DOHH2 (cell line): ENCODE measurements at regions not wholly inside any gene's neighbourhood (a gene's known extent, or its start where the extent isn't known, plus 50 kb on each side); places are given as distances from the start of the nearest gene placed in this dataset.

Experiments used
- H3F3A ChIP-seq: fragments of 200-600 bp; sonication (generic), shearing (Covaris generic); 2 replicates; pipeline ENCODE4 v1.6.0; 2016; ENCODE audit warnings: antibody characterized with exemption, mild to moderate bottlenecking; ENCODE audit not compliant: control insufficient read depth, insufficient read depth
- H3K27ac ChIP-seq: fragments of 200-600 bp; sonication (generic); 2 replicates; pipeline ENCODE4 v1.5.1; 2014; ENCODE audit warnings: low read depth, mild to moderate bottlenecking, low read length, moderate library complexity
- H3K27me3 ChIP-seq: fragments of 200-600 bp; sonication (generic); 2 replicates; pipeline ENCODE4 v1.6.1; 2014; ENCODE audit warnings: mild to moderate bottlenecking, low read length, mixed read lengths; ENCODE audit not compliant: control insufficient read depth
- H3K36me3 ChIP-seq: fragments of 200-600 bp; sonication (generic); 2 replicates; pipeline ENCODE4 v1.6.1; 2014; ENCODE audit warnings: mild to moderate bottlenecking, low read length, moderate library complexity, mixed read lengths; ENCODE audit not compliant: control insufficient read depth
- H3K4me1 ChIP-seq: fragments of 200-600 bp; sonication (generic); 2 replicates; pipeline ENCODE4 v1.6.1; 2014; ENCODE audit warnings: mild to moderate bottlenecking, low read length, mixed read lengths; ENCODE audit not compliant: control insufficient read depth
- H3K4me2 ChIP-seq: fragments of 200-600 bp; sonication (generic); 2 replicates; pipeline ENCODE4 v1.6.0; 2014; ENCODE audit warnings: mild to moderate bottlenecking, low read length, moderate library complexity
- H3K4me3 ChIP-seq: fragments of 200-600 bp; sonication (generic); 2 replicates; pipeline ENCODE4 v1.5.1; 2014; ENCODE audit warnings: mild to moderate bottlenecking, low read length, mixed read lengths
- H3K79me2 ChIP-seq: fragments of 200-600 bp; sonication (generic); 2 replicates; pipeline ENCODE4 v1.6.1; 2014; ENCODE audit warnings: mild to moderate bottlenecking, low read length, mixed read lengths; ENCODE audit not compliant: control insufficient read depth
- H3K9me2 ChIP-seq: fragments of 200-600 bp; sonication (generic); replicated peaks from 2 replicates; pipeline ENCODE4 v1.6.1; 2014; ENCODE audit warnings: mild to moderate bottlenecking, low read length, mixed read lengths; ENCODE audit not compliant: control insufficient read depth
- H3K9me3 ChIP-seq: fragments of 200-600 bp; sonication (generic); 2 replicates; pipeline ENCODE4 v1.6.1; 2014; ENCODE audit warnings: antibody characterized with exemption, low read length, mixed read lengths; ENCODE audit not compliant: control insufficient read depth, insufficient read depth
- H4K20me1 ChIP-seq: fragments of 200-600 bp; sonication (generic); 2 replicates; pipeline ENCODE4 v1.6.0; 2014; ENCODE audit warnings: low read depth, mild to moderate bottlenecking, antibody characterized with exemption, low read length, moderate library complexity; ENCODE audit not compliant: control insufficient read depth, insufficient read depth
- EZH2phosphoT487 ChIP-seq: fragments of 200-600 bp; sonication (generic); IDR thresholded peaks from 2 replicates; pipeline ENCODE4 v1.6.1; 2017; ENCODE audit warnings: borderline replicate concordance, mild to moderate bottlenecking, antibody characterized with exemption, low read length, moderate library complexity, mixed read lengths
- TF ChIP-seq, protein P1 (sequence below): fragments of 200-600 bp; sonication (generic); IDR thresholded peaks from one replicate; pipeline ENCODE4 v1.5.1; 2014; ENCODE audit warnings: antibody characterized with exemption, mild to moderate bottlenecking, low read depth, low read length; ENCODE audit not compliant: poor library complexity, severe bottlenecking

DNA sequence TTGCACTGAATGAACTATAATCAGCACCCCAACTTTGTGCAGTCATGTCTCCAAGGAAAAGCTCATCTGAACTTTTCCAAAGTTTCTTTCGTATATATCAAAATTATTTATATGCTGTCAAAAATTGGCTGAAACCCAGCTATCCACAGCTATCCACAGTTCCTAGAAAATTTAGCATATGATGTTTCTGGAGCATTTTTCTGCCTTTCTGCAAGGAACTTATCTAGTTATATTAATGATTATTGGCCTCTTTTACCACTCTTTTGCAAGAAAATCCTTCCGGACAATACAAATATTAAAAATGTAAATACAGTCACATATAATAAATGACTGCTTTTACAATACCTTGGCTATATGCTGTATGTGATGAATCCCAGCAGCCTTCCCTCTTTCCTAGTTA is 270.2 kb downstream of the TMEM167A start:
- no peak overlapping the region for H3K4me2 ChIP-seq

DNA sequence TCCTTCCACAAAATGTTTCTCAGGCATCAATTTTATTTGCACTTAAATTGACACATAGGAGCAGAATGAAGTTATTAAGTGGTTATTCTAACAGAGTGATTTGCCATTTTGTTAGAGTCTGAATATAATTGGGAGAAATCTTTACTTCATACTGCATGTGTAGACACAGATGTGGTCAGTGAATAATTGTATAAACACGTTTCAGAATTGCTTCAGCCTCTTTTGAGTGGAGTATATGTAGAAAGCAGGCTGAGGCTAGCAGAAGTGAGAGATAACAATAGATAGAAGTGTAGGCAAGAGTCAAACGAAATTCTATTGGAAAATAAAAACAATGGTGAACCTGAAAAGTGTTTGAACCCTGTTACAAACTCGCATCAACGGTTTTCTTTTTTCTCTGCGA is 270.7 kb downstream of the TMEM167A start:
- TF ChIP-seq, protein P1, sequence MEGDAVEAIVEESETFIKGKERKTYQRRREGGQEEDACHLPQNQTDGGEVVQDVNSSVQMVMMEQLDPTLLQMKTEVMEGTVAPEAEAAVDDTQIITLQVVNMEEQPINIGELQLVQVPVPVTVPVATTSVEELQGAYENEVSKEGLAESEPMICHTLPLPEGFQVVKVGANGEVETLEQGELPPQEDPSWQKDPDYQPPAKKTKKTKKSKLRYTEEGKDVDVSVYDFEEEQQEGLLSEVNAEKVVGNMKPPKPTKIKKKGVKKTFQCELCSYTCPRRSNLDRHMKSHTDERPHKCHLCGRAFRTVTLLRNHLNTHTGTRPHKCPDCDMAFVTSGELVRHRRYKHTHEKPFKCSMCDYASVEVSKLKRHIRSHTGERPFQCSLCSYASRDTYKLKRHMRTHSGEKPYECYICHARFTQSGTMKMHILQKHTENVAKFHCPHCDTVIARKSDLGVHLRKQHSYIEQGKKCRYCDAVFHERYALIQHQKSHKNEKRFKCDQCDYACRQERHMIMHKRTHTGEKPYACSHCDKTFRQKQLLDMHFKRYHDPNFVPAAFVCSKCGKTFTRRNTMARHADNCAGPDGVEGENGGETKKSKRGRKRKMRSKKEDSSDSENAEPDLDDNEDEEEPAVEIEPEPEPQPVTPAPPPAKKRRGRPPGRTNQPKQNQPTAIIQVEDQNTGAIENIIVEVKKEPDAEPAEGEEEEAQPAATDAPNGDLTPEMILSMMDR = no peak
- no peak for TF ChIP-seq EZH2phosphoT487

More for the DNA sequence above, 270.2 kb downstream of the TMEM167A start:
- TF ChIP-seq, protein P1 = no peak
- TF ChIP-seq EZH2phosphoT487 = no peak
- Histone ChIP-seq H4K20me1 (no peaks in the 10 kb centered on the region), H3F3A (no peaks in the 10 kb centered on the region), H3K4me3 (no peak overlapping the region), H3K27me3 (no peaks in the 10 kb centered on the region), H3K4me1 (no peaks in the 10 kb centered on the region), H3K36me3 (no peaks in the 10 kb centered on the region), H3K9me2 (no peaks in the 10 kb centered on the region), H3K27ac (no peak overlapping the region), H3K9me3 (no peaks in the 10 kb centered on the region), H3K79me2 (no peaks in the 10 kb centered on the region)

DNA sequence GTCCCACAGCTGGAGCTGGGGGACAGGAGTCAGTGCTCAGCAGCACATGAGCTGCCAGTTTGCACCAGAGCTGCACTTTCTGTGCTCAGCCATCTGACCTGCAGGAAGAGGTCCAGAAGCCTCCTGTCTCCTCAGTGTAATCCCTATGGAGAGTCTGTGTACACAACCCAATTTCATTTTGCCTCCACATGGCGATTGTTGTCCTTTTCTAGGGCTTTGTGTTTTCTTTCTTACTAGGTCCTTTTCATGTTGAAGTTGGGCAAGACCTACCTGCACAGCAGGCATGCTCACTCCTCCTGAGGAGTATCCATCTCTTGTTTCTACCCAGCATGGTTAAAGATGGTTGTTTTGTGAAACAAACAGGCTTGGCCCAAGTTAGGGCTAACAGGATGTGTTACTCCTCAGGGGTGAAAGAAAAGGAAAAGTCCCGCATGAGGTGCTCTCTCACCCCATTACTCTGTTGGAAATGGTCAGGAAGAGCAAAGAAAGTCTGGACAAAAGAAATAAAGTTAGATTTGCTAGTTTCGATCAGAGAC is 273.0 kb downstream of the TMEM167A start:
- Histone ChIP-seq H3K9me2 (no peaks in the 10 kb centered on the region), H3K27me3 (no peaks in the 10 kb centered on the region), H3K79me2 (no peaks in the 10 kb centered on the region), H3K9me3 (no peaks in the 10 kb centered on the region), H3K4me1 (no peaks in the 10 kb centered on the region), H3F3A (no peaks in the 10 kb centered on the region), H3K4me3 (no peak overlapping the region), H3K4me2 (no peak overlapping the region), H4K20me1 (no peaks in the 10 kb centered on the region), H3K36me3 (no peaks in the 10 kb centered on the region), H3K27ac (no peak overlapping the region)
- TF ChIP-seq, protein P1 = no peak
- no peak for TF ChIP-seq EZH2phosphoT487

More for the DNA sequence above, 270.7 kb downstream of the TMEM167A start:
- Histone ChIP-seq H3K4me2 (no peak overlapping the region), H3K36me3 (no peaks in the 10 kb centered on the region), H3F3A (no peaks in the 10 kb centered on the region), H4K20me1 (no peaks in the 10 kb centered on the region), H3K27ac (no peak overlapping the region), H3K79me2 (no peaks in the 10 kb centered on the region), H3K9me2 (no peaks in the 10 kb centered on the region), H3K4me3 (no peak overlapping the region), H3K4me1 (no peaks in the 10 kb centered on the region), H3K9me3 (no peaks in the 10 kb centered on the region), H3K27me3 (no peaks in the 10 kb centered on the region)
